GM12892 (cell line): ENCODE measurements at regions not wholly inside any gene's neighbourhood (a gene's known extent, or its start where the extent isn't known, plus 50 kb on each side); places are given as distances from the start of the nearest gene placed in this dataset.
"Not testable (repeated sequence)": the region's sequence is repeated elsewhere in the genome, so short reads cannot be mapped to it uniquely, and the experiment has no call there.

Experiments used
- DNase-seq: peaks from one replicate; pipeline ENCODE4 v3.0.0; 2011; ENCODE audit not compliant: insufficient read length
- FAIRE-seq: peaks from 2 replicates; lab custom pipeline; 2011; peaks lifted over from hg19 to GRCh38; lab: Jason Lieb, UNC
- POLR2A ChIP-seq: IDR thresholded peaks from 2 replicates; pipeline ENCODE4 v1.6.1; 2011; ENCODE audit warnings: low read depth, low read length, control low read depth
- POLR2AphosphoS5 ChIP-seq: IDR thresholded peaks from 2 replicates; pipeline ENCODE4 v1.6.1; 2011; ENCODE audit warnings: low read depth, low read length, control low read depth
- TAF1 ChIP-seq: IDR thresholded peaks from 2 replicates; pipeline ENCODE4 v1.6.1; 2011; ENCODE audit warnings: low read depth, mild to moderate bottlenecking, control low read depth, low read length, borderline replicate concordance

DNA sequence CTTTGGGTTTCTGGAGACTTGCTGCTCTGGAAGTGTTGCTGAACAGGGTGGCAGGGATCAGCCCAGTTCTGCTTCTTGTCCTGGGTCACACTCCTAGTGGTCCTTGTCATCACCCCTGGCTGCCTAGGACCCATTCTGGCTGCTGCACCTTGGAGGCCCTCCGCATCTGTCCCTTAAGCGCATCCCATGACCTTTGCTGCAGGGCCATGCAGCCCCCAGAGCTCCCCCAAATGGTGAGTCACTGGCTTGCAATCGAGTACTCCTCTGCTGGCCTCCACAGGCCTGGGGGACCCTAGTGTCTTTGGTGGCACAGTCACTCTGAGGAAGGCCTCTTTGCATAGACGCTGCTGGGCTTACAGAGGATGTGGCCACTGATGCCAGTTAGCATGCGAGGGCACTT is 188.5 kb downstream of the ASB1 start:
- FAIRE-seq (no peak), DNase-seq (no peak)
- no peak for TF ChIP-seq POLR2A
- TF ChIP-seq TAF1, result no peak
- no peak for TF ChIP-seq POLR2AphosphoS5

DNA sequence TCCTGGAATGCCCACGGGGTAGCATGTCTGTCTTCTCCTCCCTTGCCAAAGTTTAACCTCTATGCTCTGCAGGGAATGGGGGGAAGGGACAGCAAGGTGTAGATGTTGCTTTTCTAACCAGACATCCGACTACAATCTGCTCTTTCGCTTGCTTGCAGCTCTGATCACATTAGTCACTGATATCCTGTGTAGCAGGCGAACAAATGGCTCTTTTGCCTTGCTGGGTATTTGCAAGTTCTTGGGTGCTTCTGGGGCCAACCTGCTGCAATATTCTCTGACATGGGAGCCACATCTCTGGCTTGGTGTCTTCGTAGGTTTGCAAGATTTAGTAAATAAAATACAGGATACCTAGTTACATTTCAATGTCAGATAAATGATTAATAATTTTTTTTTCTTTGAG is 190.0 kb downstream of the ASB1 start:
- DNase-seq (no peak), FAIRE-seq (no peak)
- TF ChIP-seq POLR2A (no peak), POLR2AphosphoS5 (no peak), TAF1 (no peak)

DNA sequence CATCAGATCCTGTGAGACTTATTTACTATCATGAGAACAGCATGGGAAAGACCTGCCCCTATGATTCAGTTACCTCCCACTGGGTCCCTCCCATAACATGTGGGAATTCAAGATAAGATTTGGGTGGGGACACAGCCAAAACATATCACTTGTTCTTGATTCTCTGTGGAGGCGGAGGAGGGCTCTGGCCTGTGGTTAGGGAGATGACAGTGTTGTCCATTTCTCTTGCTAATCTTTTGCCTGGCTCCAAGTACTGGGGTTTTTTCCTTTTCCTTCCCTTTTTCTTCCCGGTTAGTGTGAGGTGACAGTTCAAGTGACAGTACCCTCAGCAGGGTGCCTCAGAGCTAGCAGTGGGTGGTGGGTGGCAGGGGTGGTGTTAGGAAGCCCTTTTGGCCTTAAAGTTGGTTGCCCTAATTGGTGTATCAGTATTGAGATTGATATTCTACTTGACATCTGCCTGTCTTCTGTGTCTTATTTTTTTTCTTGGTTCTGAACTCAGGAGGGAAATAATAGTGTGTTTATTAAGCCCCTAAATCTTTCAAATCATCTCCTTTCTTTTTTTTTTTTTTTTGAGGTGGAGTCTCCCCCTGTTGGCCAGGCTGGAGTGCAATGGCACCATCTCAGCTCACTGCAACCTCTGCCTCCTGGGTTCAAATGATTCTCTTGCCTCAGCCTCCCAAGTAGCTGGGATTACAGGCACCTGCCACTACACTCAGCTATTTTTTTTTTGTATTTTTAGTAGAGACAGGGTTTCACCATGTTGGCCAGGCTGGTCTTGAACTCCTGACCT is 192.0 kb downstream of the ASB1 start:
- DNase-seq, FAIRE-seq: not testable (repeated sequence)

DNA sequence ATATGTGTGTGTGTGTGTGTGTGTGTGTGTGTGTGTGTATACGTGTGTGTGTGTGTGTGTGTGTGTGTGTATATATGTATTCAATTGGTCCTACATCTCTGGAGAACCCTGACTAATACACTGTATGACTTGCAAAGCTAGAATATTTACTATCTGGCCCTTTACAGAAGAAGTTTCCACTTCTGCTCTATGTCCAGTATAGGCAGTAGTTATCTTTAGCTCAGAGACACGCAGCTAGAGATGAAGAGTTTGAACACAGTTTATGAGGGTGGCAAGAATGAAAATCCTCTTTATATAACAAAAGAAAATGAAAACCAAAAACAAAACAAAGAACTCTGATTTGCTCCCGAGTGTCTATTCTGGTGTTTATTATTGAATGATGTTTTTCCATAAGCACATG is 201.2 kb downstream of the ASB1 start:
- no peak for FAIRE-seq
- no peak for TF ChIP-seq POLR2AphosphoS5
- no peak for TF ChIP-seq TAF1
- TF ChIP-seq POLR2A, result no peak
- DNase-seq, result no peak

DNA sequence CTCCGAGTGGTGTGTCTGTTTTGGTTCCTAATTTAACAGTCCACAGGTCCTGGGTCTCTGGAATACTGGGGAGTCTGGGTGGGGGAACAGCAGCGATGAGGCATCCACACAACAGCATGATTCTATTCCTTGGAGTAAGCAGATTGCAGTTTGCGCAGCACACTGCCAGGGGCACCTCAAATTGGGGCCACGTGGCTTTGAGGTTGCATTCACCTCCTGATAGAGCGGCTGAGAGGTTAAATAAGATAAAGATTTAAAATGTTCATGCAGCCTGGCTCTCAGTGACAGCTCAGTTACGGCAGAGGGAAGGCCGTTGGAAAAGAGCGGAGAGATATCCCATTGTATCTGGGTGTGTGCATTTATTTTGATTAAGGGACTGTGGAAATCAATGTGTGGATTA is 202.3 kb downstream of the ASB1 start:
- DNase-seq (no peak), FAIRE-seq (no peak)
- TF ChIP-seq POLR2A (no peak), POLR2AphosphoS5 (no peak), TAF1 (no peak)

DNA sequence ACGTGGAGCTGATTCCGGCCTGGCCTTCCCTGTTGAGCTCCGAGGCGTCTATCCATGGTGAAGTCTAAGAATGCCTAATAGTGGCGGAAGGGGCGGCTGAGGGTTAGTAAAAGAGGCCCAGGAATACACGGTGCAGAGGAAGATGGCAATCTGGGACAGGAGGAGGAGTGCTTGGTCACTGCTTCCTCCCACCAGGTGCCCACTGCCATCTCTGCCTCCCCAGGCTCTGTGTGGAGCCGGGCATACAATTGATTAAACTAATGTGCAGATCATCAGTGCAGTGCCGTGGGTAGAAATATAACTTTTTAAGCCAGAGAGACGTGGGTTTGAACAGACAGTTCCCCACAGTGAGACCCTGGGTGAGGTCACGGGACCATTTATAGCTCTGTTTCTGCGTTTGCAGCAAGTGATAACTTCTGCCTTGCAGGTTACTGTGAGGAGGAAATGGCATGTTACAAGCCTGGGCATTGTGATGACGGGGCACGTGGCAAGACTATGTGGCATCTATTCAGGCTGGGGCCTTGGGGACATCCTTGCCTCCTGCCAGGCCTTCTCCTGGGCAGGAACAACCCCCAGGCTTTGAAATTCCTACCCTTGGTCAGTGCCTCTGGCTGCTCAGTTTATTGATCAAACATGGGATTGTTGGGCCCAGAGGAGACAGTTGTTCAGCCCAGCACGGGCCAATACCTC is 204.9 kb downstream of the ASB1 start:
- FAIRE-seq (no peak), DNase-seq (no peak)
- TF ChIP-seq POLR2A, result no peak

DNA sequence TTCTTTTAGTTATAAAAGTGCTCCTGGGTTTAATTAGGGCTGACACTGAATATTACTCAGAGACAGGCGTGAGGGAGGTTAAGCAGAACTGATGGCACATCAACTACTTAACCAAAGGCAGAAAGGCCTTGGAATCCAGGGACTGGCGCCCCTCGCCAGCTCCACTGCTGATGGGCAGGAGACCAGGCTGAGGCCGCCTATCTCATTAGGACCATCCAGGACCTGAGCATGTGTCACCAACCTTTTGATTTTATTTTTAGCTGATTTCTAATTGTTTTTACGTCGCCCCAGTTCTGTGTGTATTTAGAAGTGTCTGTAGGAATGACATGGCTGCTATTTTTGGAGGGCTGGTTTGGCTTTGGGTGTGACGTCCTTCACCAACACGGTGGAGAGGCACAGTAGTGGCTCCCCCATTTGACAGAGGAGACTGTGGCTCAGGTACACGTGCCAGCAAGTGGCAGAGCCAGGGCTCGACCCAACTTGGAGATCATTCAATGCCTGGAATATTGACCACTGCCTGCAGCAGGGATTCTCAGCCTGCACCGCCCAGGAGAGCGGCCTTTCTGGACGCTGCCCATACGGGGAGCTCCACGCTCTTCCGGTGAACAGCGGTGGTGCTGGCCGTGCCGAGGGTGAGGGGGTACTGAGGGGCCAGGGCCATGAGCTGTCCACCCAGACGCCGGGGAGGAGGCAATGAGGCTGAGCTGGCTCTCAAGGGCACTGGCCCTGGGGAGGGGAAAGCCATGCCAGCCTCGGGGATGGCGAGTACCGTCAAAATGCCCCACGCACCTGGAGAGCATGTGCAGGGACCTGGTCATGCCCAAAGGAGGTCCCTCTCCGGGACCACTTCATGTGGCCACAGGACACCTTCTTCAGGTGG is 205.7 kb downstream of the ASB1 start:
- TF ChIP-seq TAF1 (no peak), POLR2A (no peak), POLR2AphosphoS5 (no peak)
- no peak for DNase-seq
- FAIRE-seq, result no peak

DNA sequence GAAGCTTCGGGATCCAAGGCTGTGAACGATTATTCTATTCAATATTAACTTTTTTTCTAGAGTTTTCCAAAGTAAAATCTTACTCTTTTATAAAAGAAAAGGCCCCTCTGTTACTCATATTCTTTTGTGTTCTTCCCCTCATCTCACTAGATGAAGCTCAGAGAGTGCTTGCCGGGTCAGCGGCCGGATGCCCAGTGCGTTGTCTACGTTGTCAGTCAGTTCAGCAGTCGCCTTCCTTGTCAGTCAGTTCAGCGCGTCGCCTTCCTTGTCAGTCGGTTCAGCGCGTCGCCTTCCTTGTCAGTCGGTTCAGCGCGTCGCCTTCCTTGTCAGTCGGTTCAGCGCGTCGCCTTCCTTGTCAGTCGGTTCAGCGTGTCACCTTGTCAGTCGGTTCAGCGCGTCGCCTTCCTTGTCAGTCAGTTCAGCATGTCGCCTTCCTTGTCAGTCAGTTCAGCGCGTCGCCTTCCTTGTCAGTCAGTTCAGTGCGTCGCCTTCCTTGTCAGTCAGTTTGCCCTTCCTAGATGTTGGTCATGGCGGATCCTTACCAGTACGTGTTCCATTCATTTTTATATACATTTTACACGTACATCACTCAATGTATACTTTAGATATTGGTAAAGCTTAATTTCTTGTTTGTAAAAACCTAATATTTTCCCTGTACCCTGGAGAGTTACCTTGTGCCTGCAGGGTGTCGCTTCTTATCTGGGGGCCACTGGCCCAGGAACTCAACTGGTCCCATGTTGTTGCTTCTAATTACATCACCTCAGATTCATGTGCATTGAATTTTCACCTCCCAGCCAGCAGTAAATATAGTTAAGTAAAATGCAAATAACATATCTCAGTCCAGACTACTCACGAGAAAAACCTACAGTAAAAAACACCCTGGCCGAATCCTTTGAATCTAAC is 206.9 kb downstream of the ASB1 start:
- DNase-seq (no peak), FAIRE-seq (no peak)
- TF ChIP-seq POLR2AphosphoS5 (no peak), TAF1 (no peak), POLR2A (no peak)

DNA sequence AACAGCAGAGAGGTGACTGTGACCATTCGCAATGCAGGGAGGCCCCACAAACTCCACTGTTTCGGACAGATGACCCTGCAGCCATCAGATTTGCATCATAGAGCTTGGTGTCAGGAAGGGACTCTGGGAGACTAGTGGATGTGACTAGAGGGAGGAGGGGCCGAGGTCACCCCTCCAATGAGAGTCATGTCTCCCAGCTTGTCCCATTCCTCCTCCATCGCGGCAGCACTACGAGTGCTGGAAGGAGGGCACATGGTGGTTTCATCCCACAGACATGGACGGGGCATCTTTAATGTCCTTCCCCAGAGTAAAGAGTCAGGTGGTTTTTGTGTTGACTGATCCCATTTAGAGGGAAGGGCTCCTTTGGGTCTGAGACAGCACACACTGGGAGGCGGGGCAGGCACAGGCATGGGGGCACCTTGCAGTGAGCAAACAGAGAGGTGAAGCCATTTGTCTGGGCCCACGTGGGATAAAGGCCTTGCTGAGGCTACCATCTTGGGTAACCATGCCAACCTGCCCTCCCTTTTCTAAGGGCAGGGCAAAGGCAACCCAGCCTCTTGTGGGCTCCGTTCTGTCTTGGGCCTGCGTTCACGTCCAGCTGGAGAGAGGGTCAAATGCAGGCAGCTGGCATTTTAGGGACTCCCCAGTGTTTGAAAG is 208.1 kb downstream of the ASB1 start:
- DNase-seq (no peak), FAIRE-seq (no peak)
- TF ChIP-seq POLR2AphosphoS5 (no peak), TAF1 (no peak), POLR2A (no peak)

DNA sequence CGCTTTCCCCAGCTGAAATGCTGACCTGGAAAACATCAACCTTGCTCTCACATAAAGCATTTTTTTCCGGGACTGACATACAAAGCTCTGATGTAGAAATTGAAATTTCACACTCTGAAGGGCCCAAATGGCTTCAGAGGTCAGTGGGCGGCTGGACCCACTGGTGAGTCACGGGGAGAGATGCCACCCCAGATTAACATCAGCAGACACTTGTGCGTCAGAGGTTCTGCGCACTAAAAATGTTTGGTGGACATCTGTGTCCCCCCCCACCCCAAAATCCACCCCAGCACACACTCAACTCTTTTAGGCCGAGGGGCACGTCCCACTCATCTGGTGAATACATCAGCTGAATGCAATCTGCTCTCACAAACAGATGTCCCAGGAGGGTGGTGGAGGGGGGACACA is 208.9 kb downstream of the ASB1 start:
- DNase-seq, result no peak
- TF ChIP-seq TAF1 (no peak), POLR2A (no peak), POLR2AphosphoS5 (no peak)
- no peak for FAIRE-seq
